ENCODE measurements at regions not wholly inside any gene's neighbourhood (a gene's known extent, or its start where the extent isn't known, plus 50 kb on each side); places are given as distances from the start of the nearest gene placed in this dataset.

- H3K27ac ChIP-seq = no peak overlapping the region
- TF ChIP-seq ZFX (IDR thresholded peaks at IDR 0.05) (no peak), CTCF (conservative IDR thresholded peaks at IDR 0.05) (no peak)
These were observed 204.6 kb upstream of the CSF3R start for GRCh38 chr1:36687312-36687711.

- no peak for TF ChIP-seq ZFX (IDR thresholded peaks at IDR 0.05)
- no peak for TF ChIP-seq CTCF (conservative IDR thresholded peaks at IDR 0.05)
- H3K27ac ChIP-seq = no peak overlapping the region
These were observed 193.3 kb upstream of the CSF3R start for GRCh38 chr1:36675931-36676562.

GRCh38 chr1:36675106-36675505 is 192.4 kb upstream of the CSF3R start:
- TF ChIP-seq ZFX (IDR thresholded peaks at IDR 0.05) (no peak), CTCF (conservative IDR thresholded peaks at IDR 0.05) (no peak)
- no peak overlapping the region for H3K27ac ChIP-seq

- TF ChIP-seq ZFX (IDR thresholded peaks at IDR 0.05) = no peak
These were observed 190.5 kb upstream of the CSF3R start for GRCh38 chr1:36673202-36673601.

GRCh38 chr1:36669262-36669661 is 186.5 kb upstream of the CSF3R start:
- H3K27ac ChIP-seq = no peak overlapping the region
- TF ChIP-seq ZFX (IDR thresholded peaks at IDR 0.05) (no peak), CTCF (conservative IDR thresholded peaks at IDR 0.05) (no peak)

More at GRCh38 chr1:36673202-36673601, 190.5 kb upstream of the CSF3R start:
- no peak overlapping the region for H3K27ac ChIP-seq

- H3K27ac ChIP-seq = no peak overlapping the region
- TF ChIP-seq CTCF (conservative IDR thresholded peaks at IDR 0.05) = no peak
- no peak for TF ChIP-seq ZFX (IDR thresholded peaks at IDR 0.05)
These were observed 185.1 kb upstream of the CSF3R start for GRCh38 chr1:36667836-36668235.

GRCh38 chr1:36667256-36667655 is 184.5 kb upstream of the CSF3R start:
- no peak for TF ChIP-seq CTCF (conservative IDR thresholded peaks at IDR 0.05)
- TF ChIP-seq ZFX (IDR thresholded peaks at IDR 0.05) = no peak

GRCh38 chr1:36665478-36666080 is 182.9 kb upstream of the CSF3R start:
- H3K27ac ChIP-seq = no peak overlapping the region
- TF ChIP-seq CTCF (conservative IDR thresholded peaks at IDR 0.05) = no peak
- TF ChIP-seq ZFX (IDR thresholded peaks at IDR 0.05) = no peak

More at GRCh38 chr1:36667256-36667655, 184.5 kb upstream of the CSF3R start:
- H3K27ac ChIP-seq = no peak overlapping the region

All from C4-2B (cell line).